ENCODE measurements at regions not wholly inside any gene's neighbourhood (a gene's known extent, or its start where the extent isn't known, plus 50 kb on each side); places are given as distances from the start of the nearest gene placed in this dataset.

DNA sequence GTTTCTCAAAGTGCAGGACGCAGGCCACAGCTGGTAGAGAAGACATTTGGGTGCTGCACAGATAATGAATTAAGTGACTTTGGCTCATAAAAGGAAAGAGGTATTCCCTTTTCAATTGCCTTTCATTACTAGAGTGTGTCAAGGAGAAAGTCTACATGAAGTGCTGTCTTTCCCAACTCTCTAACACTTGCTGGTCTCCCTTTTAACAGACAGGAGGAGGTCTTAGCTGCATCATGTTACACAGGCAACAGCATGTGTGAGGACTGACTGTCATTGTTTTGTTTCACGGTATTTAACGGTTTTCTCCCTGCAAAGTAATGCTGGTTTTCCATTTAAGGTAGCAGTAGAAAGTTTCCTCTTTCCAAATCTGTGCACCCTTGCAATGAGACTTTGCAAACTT lies 291.3 kb upstream of the LDB2 start:
- TF ChIP-seq, protein P1, sequence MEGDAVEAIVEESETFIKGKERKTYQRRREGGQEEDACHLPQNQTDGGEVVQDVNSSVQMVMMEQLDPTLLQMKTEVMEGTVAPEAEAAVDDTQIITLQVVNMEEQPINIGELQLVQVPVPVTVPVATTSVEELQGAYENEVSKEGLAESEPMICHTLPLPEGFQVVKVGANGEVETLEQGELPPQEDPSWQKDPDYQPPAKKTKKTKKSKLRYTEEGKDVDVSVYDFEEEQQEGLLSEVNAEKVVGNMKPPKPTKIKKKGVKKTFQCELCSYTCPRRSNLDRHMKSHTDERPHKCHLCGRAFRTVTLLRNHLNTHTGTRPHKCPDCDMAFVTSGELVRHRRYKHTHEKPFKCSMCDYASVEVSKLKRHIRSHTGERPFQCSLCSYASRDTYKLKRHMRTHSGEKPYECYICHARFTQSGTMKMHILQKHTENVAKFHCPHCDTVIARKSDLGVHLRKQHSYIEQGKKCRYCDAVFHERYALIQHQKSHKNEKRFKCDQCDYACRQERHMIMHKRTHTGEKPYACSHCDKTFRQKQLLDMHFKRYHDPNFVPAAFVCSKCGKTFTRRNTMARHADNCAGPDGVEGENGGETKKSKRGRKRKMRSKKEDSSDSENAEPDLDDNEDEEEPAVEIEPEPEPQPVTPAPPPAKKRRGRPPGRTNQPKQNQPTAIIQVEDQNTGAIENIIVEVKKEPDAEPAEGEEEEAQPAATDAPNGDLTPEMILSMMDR (IDR thresholded peaks at IDR 0.05) = no peak
- TF ChIP-seq EP300 (IDR thresholded peaks at IDR 0.05; ENCODE audit: low read depth) = no peak
